Heart left ventricle (tissue), 16 donors: ENCODE measurements at regions not wholly inside any gene's neighbourhood (a gene's known extent, or its start where the extent isn't known, plus 50 kb on each side); places are given as distances from the start of the nearest gene placed in this dataset.

Source experiments
- ATAC-seq, 4 donors: fragments of 200-7000 bp; cut with Tn5 transposase; one replicate each; pipeline ENCODE4 v1.9.1; 2020 to 2022; ENCODE audit warnings: moderate library complexity in 4 of 4, mild to moderate bottlenecking in 3 of 4, moderate number of reproducible peaks in 1 of 4
- DNase-seq, 5 donors: peaks; one replicate each; pipeline ENCODE4 v3.0.0-alpha.2; 2020
- H3K27ac ChIP-seq, 12 donors: fragments of 200-600 bp; sonication (generic) in 4 of 12; one replicate each; pipeline versions ENCODE4 v1.5.0 to v1.8.0; 2016 to 2022; ENCODE audit warnings: mild to moderate bottlenecking in 2 of 12
- H3K27me3 ChIP-seq, 9 donors: fragments of 200-600 bp; sonication (generic) in 2 of 9; one replicate each; pipeline versions ENCODE4 v1.5.1 to v1.8.0; 2016 to 2022; ENCODE audit warnings: mild to moderate bottlenecking in 3 of 9
- H3K36me3 ChIP-seq, 9 donors: fragments of 200-600 bp; sonication (generic) in 2 of 9; one replicate each; pipeline versions ENCODE4 v1.5.0 to v1.8.0; 2018 to 2022; ENCODE audit warnings: mild to moderate bottlenecking in 2 of 9
- H3K4me1 ChIP-seq, 12 donors: fragments of 200-600 bp; sonication (generic) in 4 of 12; one replicate each; pipeline versions ENCODE4 v1.5.0 to v1.8.0; 2016 to 2022; ENCODE audit warnings: mild to moderate bottlenecking in 3 of 12
- H3K4me3 ChIP-seq, 12 donors: fragments of 200-600 bp; sonication (generic) in 4 of 12; one replicate each; pipeline versions ENCODE4 v1.5.0 to v1.8.0; 2017 to 2022; ENCODE audit warnings: mild to moderate bottlenecking in 9 of 12, moderate library complexity in 4 of 12
- H3K9me3 ChIP-seq, 12 donors: fragments of 200-600 bp; sonication (generic) in 4 of 12; one replicate each; pipeline versions ENCODE4 v1.5.0 to v1.8.0; 2016 to 2022; ENCODE audit warnings: mild to moderate bottlenecking in 1 of 12
- POLR2A ChIP-seq, 2 donors: fragments of 450-650 bp; IDR thresholded peaks; one replicate each; pipeline ENCODE4 v1.6.1; 2017; ENCODE audit warnings: antibody characterized with exemption in 2 of 2, mild to moderate bottlenecking in 2 of 2, moderate library complexity in 2 of 2
- WGBS, 4 donors: extraction: QIAGEN DNeasy Blood & Tissue Kit in 2 of 4; methylation state at CpG; one replicate each; pipeline versions ENCODE4 v1.1.5 to v1.1.7; 2013 to 2018; 5-methylcytosine and 5-hydroxymethylcytosine counted together
- intact Hi-C, 10 donors: fragments of 100-400 bp; cut with DNase I; formaldehyde crosslinking; loops; one replicate each; pipeline versions ENCODE4 v1.11.1 to v1.14.2; 2022
- TF ChIP-seq, protein P1 (sequence below), 12 donors: fragments of 200-600 bp; sonication (generic) in 4 of 12; IDR thresholded peaks; one replicate each; pipeline versions ENCODE4 v1.5.0 to v1.8.0; 2018 to 2022; ENCODE audit warnings: antibody characterized with exemption in 12 of 12, mild to moderate bottlenecking in 5 of 12
- donor health status: ischemic (EF 13 %, LVEDD 7.1; RV severe dilation, severe dysfunction).
- donor health status: healthy with polysubstance abuse.
- donor health status: DM: no; HTN: yes; CAD: no.
- donor health status: DM: no; HTN: no; CAD: no.
- donor health status: ischemic (EF 25% LVEDD 6.9; RV normal size, moderate dysfunction).
- donor health status: ischemic (EF 25% LVEDD 5.7; RV mildly dilated, moderate dysfunction).
- donor health status: healthy.
- donor health status: DM: yes; HTN: yes; CAD: no.
- donor health status: ischemic (EF 35%, LVEDD 5.7; RV mildly dilated, moderate dysfunction).
- donor health status: nonischemic (EF 11% LVEDD 7.7; RV severe dilation, severe dysfunction).
- donor health status: DM: yes; HTN: yes; CAD: no.
- donor health status: PGD.
- donor health status: ischemic (EF 29% LVEDD 5.4; RV normal size, mild dysfunction).
- donor health status: nonischemic (EF 23%, LVEDD 6.1; RV moderate dilation, normal function).

DNA sequence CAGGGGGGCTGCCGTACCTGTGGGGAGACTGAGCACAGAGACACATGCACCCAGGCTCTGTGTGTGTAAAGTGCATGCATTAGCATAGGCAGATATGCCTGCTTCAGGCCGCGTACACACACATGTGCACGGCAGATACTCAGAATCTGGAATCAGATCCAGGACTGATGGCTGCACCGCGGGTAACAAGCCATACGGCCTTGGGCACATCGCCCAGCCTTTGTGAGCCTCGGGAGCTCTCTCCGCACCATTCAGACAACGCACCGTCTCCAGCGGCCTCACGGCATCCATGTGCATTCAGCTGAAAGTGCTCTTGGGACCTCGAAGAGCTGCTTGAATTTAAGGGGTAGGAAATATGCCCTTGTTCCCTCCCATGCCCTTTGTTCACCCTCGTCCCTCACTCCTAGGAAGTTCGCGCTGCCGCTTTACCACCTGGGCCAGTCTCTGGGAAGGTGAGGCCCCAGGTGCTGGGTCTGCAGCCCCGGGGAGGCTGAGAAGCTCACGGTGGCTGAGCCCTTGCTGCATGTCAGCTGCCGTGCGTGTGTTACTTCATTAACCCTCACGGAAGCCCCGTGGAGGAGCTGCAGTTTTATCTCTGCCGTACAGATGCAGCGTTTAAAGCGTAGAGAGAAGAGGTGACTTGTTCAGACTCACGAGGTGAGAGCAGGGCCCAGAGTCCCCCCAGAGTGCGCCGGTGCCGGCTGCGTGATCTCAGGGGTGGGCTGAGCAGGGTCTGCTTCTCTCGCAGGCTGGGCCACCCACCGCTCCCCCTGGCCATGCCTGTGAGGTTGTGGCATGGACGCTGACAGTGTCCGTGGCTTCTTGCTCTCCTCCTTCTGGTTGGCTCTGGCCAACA lies 377.7 kb upstream of the MYT1L start:
- no peak for DNase-seq
- Histone ChIP-seq H3K27ac (no peak overlapping the region), H3K9me3 (no peaks in the 10 kb centered on the region), H3K4me3 (no peak overlapping the region), H3K27me3 (peaks cover 0 to 44% (median 9%) of the 10 kb centered on the region in 9 donors), H3K4me1 (peaks cover 0 to 3% (median 0%) of the 10 kb centered on the region in 12 donors), H3K36me3 (no peaks in the 10 kb centered on the region)
- intact Hi-C loops = no loop called here
- WGBS, 4 donors = 79 to 83% (median 82%) methylated on average over 34 to 37 of the region's 37 CpGs
- no peak for ATAC-seq
- TF ChIP-seq POLR2A (IDR thresholded peaks at IDR 0.05) = no peak
- TF ChIP-seq, protein P1, sequence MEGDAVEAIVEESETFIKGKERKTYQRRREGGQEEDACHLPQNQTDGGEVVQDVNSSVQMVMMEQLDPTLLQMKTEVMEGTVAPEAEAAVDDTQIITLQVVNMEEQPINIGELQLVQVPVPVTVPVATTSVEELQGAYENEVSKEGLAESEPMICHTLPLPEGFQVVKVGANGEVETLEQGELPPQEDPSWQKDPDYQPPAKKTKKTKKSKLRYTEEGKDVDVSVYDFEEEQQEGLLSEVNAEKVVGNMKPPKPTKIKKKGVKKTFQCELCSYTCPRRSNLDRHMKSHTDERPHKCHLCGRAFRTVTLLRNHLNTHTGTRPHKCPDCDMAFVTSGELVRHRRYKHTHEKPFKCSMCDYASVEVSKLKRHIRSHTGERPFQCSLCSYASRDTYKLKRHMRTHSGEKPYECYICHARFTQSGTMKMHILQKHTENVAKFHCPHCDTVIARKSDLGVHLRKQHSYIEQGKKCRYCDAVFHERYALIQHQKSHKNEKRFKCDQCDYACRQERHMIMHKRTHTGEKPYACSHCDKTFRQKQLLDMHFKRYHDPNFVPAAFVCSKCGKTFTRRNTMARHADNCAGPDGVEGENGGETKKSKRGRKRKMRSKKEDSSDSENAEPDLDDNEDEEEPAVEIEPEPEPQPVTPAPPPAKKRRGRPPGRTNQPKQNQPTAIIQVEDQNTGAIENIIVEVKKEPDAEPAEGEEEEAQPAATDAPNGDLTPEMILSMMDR (IDR thresholded peaks at IDR 0.05) = no peak

DNA sequence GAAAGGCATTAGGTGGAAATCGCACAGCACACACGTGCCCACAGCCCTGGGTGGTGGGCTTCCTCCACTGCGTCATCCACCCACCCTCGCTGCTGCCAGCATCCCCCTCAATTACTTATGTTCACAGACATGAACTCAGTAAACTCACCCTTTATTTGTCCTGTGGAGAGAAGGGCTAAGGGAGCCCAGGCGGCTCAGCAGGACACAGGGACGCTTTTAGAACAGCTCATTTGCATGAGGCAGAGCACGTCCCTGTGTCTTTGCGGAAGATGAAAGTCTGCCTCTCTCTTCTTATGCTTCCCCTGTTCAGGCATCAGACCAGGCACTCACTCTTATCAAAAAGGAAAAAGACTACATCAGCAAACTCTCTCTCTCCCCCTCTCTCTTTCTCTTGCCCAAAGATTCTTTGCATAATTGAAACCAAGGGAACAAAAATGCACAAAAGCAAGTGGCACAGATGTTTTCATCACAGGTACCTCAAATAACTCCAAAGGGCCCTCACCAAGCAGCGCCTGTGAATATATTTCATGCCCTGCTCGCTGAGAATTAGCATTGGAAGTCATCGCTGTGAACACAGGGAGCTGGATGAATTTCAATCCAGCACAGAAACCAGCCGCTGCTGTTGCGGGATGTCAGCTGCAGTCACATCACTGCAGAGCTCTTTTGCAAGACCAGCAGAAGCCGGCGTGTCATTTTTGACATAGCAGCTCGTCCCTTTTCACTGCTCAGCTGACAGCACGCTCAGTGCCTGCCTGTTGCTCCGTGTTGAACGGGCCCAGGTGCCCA lies 376.3 kb upstream of the MYT1L start:
- DNase-seq (no peak), ATAC-seq (no peak)
- intact Hi-C loops = no loop called here
- Histone ChIP-seq H3K4me3 (no peak overlapping the region), H3K36me3 (no peaks in the 10 kb centered on the region), H3K27ac (no peak overlapping the region), H3K9me3 (no peaks in the 10 kb centered on the region), H3K27me3 (peaks cover 0 to 44% (median 5%) of the 10 kb centered on the region in 9 donors), H3K4me1 (peaks cover 0 to 3% (median 0%) of the 10 kb centered on the region in 12 donors)
- WGBS, 4 donors = 45 to 57% (median 51%) methylated on average over 19 of the region's 19 CpGs
- no peak for TF ChIP-seq POLR2A (IDR thresholded peaks at IDR 0.05)
- TF ChIP-seq, protein P1 (IDR thresholded peaks at IDR 0.05) = no peak

DNA sequence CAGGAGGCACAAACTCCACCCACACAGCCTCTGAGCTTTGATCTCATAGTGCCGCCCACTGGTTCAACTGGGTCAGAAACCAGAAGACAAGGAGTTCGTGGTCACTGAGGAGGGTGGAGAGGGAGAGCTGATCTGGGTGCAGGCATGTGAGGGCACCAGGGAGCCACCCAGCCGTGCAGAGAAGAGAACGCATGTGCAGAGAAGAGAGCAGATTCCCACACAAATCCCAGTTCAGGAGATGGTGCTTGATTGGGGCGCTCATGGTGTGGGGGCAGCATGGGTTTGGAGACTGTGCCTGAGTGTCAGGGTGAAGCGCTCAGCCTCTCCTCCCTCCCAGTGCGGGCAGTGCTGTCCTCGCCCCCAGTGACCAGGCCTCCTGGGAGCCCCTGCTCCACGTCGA lies 375.2 kb upstream of the MYT1L start:
- WGBS, 4 donors = 58 to 66% (median 60%) methylated on average over 10 of the region's 10 CpGs
- Histone ChIP-seq H3K4me3 (no peak overlapping the region), H3K4me1 (peaks cover 0 to 3% (median 0%) of the 10 kb centered on the region in 12 donors), H3K27ac (no peak overlapping the region), H3K9me3 (no peaks in the 10 kb centered on the region), H3K36me3 (no peaks in the 10 kb centered on the region), H3K27me3 (peaks cover 0 to 44% (median 0%) of the 10 kb centered on the region in 9 donors)
- DNase-seq (no peak), ATAC-seq (no peak)
- intact Hi-C loops = no loop called here
- TF ChIP-seq POLR2A (IDR thresholded peaks at IDR 0.05) = no peak
- TF ChIP-seq, protein P1 (IDR thresholded peaks at IDR 0.05) = no peak

DNA sequence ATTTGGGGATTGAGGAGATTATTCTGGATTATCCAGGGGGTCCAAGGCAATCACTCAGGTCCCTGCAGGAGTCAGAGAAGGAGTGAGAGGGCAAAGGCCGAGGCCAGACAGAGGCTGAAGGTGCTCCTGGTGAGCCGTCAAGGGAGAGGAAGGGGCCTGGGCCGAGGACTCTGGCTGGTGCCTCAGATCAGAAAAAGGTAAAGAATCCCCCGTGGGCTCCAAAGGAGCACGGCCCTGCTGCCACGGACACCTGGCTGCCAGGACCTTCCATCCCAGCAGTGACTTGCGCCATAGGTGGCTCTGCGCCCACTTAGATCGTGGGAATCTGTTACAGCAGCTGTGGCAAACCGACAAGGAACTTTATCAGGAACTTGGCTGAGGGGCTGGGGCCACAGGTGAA lies 374.8 kb upstream of the MYT1L start:
- Histone ChIP-seq H3K36me3 (no peaks in the 10 kb centered on the region), H3K27ac (no peak overlapping the region), H3K9me3 (no peaks in the 10 kb centered on the region), H3K4me3 (no peak overlapping the region), H3K4me1 (peaks cover 0 to 3% (median 0%) of the 10 kb centered on the region in 12 donors), H3K27me3 (peaks cover 0 to 41% (median 0%) of the 10 kb centered on the region in 9 donors)
- no peak for ATAC-seq
- TF ChIP-seq, protein P1 (IDR thresholded peaks at IDR 0.05) = no peak
- no peak for TF ChIP-seq POLR2A (IDR thresholded peaks at IDR 0.05)
- DNase-seq = no peak
- 71 to 86% (median 77%) methylated on average over 10 of the region's 10 CpGs for WGBS, 4 donors
- intact Hi-C loops = no loop called here
